AG10803 (cell line): ENCODE measurements at regions not wholly inside any gene's neighbourhood (a gene's known extent, or its start where the extent isn't known, plus 50 kb on each side); places are given as distances from the start of the nearest gene placed in this dataset.

Experiments used
- DNase-seq: peaks from one replicate; pipeline ENCODE4 v3.0.0; 2010; ENCODE audit warnings: low read depth
- H3K4me3 ChIP-seq: 2 replicates; pipeline ENCODE4 v1.5.1; 2011; ENCODE audit warnings: mild to moderate bottlenecking, low read length, control low read depth
- CTCF ChIP-seq: conservative IDR thresholded peaks from 2 replicates; pipeline ENCODE4 v1.5.1; 2011; ENCODE audit warnings: mild to moderate bottlenecking, low read length, control low read depth, inconsistent platforms

GRCh38 chr13:85575110-85575509, 224.1 kb downstream of the SLITRK6 start:
- no peak for TF ChIP-seq CTCF
- no peak overlapping the region for H3K4me3 ChIP-seq
- no peak for DNase-seq

GRCh38 chr13:85567909-85568308, 231.3 kb downstream of the SLITRK6 start:
- H3K4me3 ChIP-seq, result no peak overlapping the region
- DNase-seq, result no peak
- TF ChIP-seq CTCF, result no peak

GRCh38 chr13:85565652-85566051, 233.6 kb downstream of the SLITRK6 start:
- no peak for TF ChIP-seq CTCF
- no peak overlapping the region for H3K4me3 ChIP-seq
- no peak for DNase-seq

GRCh38 chr13:85564598-85564997, 234.6 kb downstream of the SLITRK6 start:
- TF ChIP-seq CTCF, result no peak
- no peak for DNase-seq
- no peak overlapping the region for H3K4me3 ChIP-seq

GRCh38 chr13:85562282-85562681, 236.9 kb downstream of the SLITRK6 start:
- TF ChIP-seq CTCF, result no peak
- no peak for DNase-seq
- no peak overlapping the region for H3K4me3 ChIP-seq

GRCh38 chr13:85557691-85558467, 241.3 kb downstream of the SLITRK6 start:
- DNase-seq, result no peak
- H3K4me3 ChIP-seq, result no peak overlapping the region
- TF ChIP-seq CTCF, result no peak

- H3K4me3 ChIP-seq, result no peak overlapping the region
- TF ChIP-seq CTCF, result no peak
- DNase-seq, result no peak
Observed at GRCh38 chr13:85551012-85551411, 248.2 kb downstream of the SLITRK6 start.
